ENCODE measurements at regions not wholly inside any gene's neighbourhood (a gene's known extent, or its start where the extent isn't known, plus 50 kb on each side); places are given as distances from the start of the nearest gene placed in this dataset.

- CTCF ChIA-PET (ENCODE audit: low intra/inter-chr PET ratio), result no interaction called here
- no peak for FAIRE-seq
- in situ Hi-C loops (cut with MboI), result no loop called here
- no peak for ATAC-seq
- intact Hi-C loops (cut with micrococcal nuclease), result no loop called here
- H3K79me2 ChIP-seq (ENCODE audit: control insufficient read depth, insufficient read depth, low read length), result no peaks in the 10 kb centered on the region
- no peak overlapping the region for H3K4me2 ChIP-seq (ENCODE audit: insufficient read depth, low read length)
- H3K9ac ChIP-seq (ENCODE audit: insufficient read depth in 1 of 2, low read depth in 2 of 2, low read length in 2 of 2), result no peak overlapping the region
- TF ChIP-seq ZNF23 (CRISPR knock-in tag; IDR thresholded peaks at IDR 0.05), result no peak
- no peak for TF ChIP-seq CREB5 (CRISPR knock-in tag; IDR thresholded peaks at IDR 0.05)
- TF ChIP-seq MEIS2 (IDR thresholded peaks at IDR 0.05; ENCODE audit: partially characterized antibody), result peak; percentile 11
- no peak for TF ChIP-seq CBX5 (IDR thresholded peaks at IDR 0.05; ENCODE audit: borderline replicate concordance, low read depth)
- TF ChIP-seq ZNF589 (CRISPR knock-in tag; IDR thresholded peaks at IDR 0.05; ENCODE audit: low read depth), result no peak
- no peak for TF ChIP-seq HIVEP1 (CRISPR knock-in tag; IDR thresholded peaks at IDR 0.05)
- TF ChIP-seq STAT5B (CRISPR knock-in tag; IDR thresholded peaks at IDR 0.05), result no peak
- TF ChIP-seq NKRF (IDR thresholded peaks at IDR 0.05; ENCODE audit: borderline replicate concordance), result no peak
- no peak for TF ChIP-seq ADNP (tag; IDR thresholded peaks at IDR 0.05)
- TF ChIP-seq PTRF (tag; IDR thresholded peaks at IDR 0.05), result no peak
- no peak for TF ChIP-seq KLF16 (IDR thresholded peaks at IDR 0.05)
- no peak for TF ChIP-seq SP1 (CRISPR knock-in tag; IDR thresholded peaks at IDR 0.05)
- TF ChIP-seq RCOR1 (IDR thresholded peaks at IDR 0.05; ENCODE audit: borderline replicate concordance in 1 of 2, low read depth in 2 of 2, low read length in 2 of 2), result 0 out of 4 replicates have a peak, but pooled peaks of 1 of the 2 experiments have one; percentile 11
- no peak for TF ChIP-seq ZNF444 (CRISPR knock-in tag; IDR thresholded peaks at IDR 0.05)
- TF ChIP-seq TCF7L2 (IDR thresholded peaks at IDR 0.05; ENCODE audit: low read depth, low read length), result no peak
- peak; percentile 62 for TF ChIP-seq CBFA2T3 (IDR thresholded peaks at IDR 0.05)
- TF ChIP-seq ARID1B (IDR thresholded peaks at IDR 0.05), result 0 out of 2 replicates have a peak, but pooled peaks have one; percentile 43
- TF ChIP-seq TCF3 (CRISPR knock-in tag; IDR thresholded peaks at IDR 0.05), result peak; percentile 36; the same call in 1 of the 2 replicates
- no peak for TF ChIP-seq TGIF2 (CRISPR knock-in tag; IDR thresholded peaks at IDR 0.05)
- no peak for TF ChIP-seq FOXP1 (CRISPR knock-in tag; IDR thresholded peaks at IDR 0.05)
- no peaks in the 10 kb centered on the region for H3K9me3 ChIP-seq (replicated peaks; ENCODE audit: control insufficient read depth, insufficient read depth, low read depth, low read length)
- no peaks in the 10 kb centered on the region for H3K27me3 ChIP-seq (ENCODE audit: control insufficient read depth in 2 of 2, insufficient read depth in 2 of 2, low read length in 2 of 2)
- BruUV-seq (replicated peaks), result no TSS peak
- no peaks in the 10 kb centered on the region for H3K4me1 ChIP-seq (replicated peaks in 1 of 2; ENCODE audit: control insufficient read depth in 2 of 2, insufficient read depth in 2 of 2, low read length in 2 of 2)
- no peak overlapping the region for H2AFZ ChIP-seq (ENCODE audit: low read depth, low read length)
- H3K9me1 ChIP-seq (ENCODE audit: control insufficient read depth, insufficient read depth, low read length), result no peaks in the 10 kb centered on the region
- H4K20me1 ChIP-seq (replicated peaks; ENCODE audit: control insufficient read depth, insufficient read depth, low read length), result no peaks in the 10 kb centered on the region
- no peaks in the 10 kb centered on the region for H3K36me3 ChIP-seq (ENCODE audit: control insufficient read depth, insufficient read depth, low read length)
- 7% methylated on average over 5 of the region's 6 CpGs for WGBS (ENCODE audit: insufficient coverage, low coverage, missing lambda C conversion rate)
- H3K4me3 ChIP-seq, result no peak overlapping the region
- DNase-seq (ENCODE audit: extremely low read depth in 1 of 4, low spot score in 3 of 4), result peak in 1 of 4 experiments; percentile 9
- H3K27ac ChIP-seq (ENCODE audit: extremely low read depth, low read depth, low read length), result no peak overlapping the region
- POLR2A ChIA-PET, result no interaction called here
Measured at GRCh38 chr9:103660830-103661229, 433.3 kb upstream of the SMC2 start.
